ENCODE measurements at regions not wholly inside any gene's neighbourhood (a gene's known extent, or its start where the extent isn't known, plus 50 kb on each side); places are given as distances from the start of the nearest gene placed in this dataset.

DNA sequence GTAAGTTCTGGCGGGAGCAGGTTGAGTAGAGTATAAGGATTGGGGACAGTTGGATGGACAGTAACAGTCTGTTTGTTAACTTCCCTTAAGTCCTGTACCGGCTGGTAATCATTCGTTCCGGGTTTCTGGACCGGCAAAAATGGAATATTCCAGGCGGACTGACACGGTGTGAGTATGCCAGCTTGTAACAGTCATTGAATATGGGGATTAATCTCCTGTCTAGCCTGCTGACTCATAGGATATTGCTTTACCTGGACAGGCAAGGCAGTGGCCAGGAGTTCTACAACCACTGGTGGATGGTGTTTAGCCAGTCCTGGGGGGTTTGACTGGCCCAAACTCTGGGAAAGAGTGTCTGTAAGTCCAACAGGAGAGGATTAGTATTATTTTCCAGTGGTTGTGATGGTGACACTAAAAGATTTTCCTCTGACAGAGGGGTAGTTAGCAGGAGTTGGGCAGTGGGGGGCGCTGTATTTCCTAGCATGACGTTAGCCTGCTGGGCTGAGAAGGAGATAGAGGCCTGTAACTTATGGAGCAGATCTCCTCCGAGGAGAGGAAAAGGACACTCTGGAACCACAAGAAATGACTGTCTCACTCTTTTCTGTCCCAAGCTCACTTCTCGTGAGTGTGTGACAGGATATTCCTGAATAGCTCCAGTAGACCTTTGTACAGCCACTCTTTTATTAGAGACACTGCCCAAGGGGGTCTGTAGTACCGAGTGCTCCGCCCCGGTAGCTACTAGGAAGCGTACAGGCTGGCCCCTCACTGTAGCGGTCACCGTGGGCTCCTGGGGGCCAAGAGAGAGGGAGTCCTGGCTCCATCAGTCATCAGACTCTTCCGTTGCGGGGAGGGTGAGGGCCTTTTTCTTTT, 152.2 kb downstream of the TRIM27 start:
- H3K9ac ChIP-seq (ENCODE audit: low read length in 5 of 5) = no peak overlapping the region
- no peaks in the 10 kb centered on the region for H3K36me3 ChIP-seq (ENCODE audit: control insufficient read depth in 5 of 5, insufficient read depth in 5 of 5, low read length in 5 of 5)
- H3K27me3 ChIP-seq (ENCODE audit: control insufficient read depth in 5 of 5, insufficient read depth in 4 of 5, low read length in 5 of 5) = peaks cover 59 to 93% (median 82%) of the 10 kb centered on the region in 5 donors
- no peaks in the 10 kb centered on the region for H3K4me1 ChIP-seq (ENCODE audit: control insufficient read depth in 5 of 5, insufficient read depth in 5 of 5, low read length in 5 of 5)
- no peaks in the 10 kb centered on the region for H3K9me3 ChIP-seq (ENCODE audit: control insufficient read depth in 5 of 5, low read length in 5 of 5)
- H3K27ac ChIP-seq (ENCODE audit: low read depth, low read length) = no peak overlapping the region
- H3K4me3 ChIP-seq (ENCODE audit: low read depth in 1 of 5, low read length in 5 of 5) = no peak overlapping the region

DNA sequence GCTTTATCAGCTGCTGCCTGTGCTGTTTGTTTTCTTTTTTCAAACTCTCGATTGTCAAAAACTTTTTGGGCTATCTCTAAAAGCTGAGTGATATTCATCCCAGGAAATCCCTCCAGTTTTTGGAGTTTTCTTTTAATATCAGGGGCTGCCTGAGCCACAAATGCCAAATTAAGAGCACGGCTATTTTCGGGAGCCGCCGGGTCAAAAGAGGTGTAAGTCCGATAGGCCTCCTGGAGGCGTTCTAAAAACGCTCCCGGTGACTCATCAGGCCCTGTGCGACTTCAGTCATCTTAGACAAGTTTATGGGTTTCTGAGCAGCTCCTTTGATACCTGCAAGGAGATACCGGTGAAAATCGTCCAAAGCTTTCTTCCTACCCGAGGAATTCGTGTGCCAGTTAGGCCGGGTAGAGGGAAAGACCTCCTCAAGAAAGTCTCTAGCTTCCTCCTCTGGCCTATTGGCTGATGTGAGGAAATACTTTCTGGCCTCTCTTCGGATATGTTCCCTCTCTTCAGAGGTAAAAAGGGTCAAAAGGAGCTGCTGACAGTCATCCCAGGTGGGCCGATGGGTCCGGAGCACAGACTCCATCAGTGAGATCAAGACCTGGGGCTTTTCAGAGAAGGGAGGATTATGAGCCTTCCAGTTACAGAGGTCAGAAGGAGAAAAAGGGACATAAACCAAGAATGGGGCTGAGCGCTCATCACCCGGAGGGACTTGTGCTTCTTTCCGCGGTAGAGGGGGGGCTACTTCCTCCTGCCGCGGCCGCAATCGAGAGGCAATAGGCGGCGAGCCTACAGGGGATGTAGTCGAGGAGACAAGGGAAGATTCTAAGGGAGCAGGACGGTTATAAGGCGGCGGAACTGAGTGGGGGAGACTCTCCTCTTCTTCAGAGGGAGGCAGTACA, 151.1 kb downstream of the TRIM27 start:
- H3K9ac ChIP-seq (ENCODE audit: low read length in 5 of 5) = no peak overlapping the region
- H3K4me1 ChIP-seq (ENCODE audit: control insufficient read depth in 5 of 5, insufficient read depth in 5 of 5, low read length in 5 of 5) = no peaks in the 10 kb centered on the region
- H3K27me3 ChIP-seq (ENCODE audit: control insufficient read depth in 5 of 5, insufficient read depth in 4 of 5, low read length in 5 of 5) = peaks cover 51 to 94% (median 80%) of the 10 kb centered on the region in 5 donors
- H3K36me3 ChIP-seq (ENCODE audit: control insufficient read depth in 5 of 5, insufficient read depth in 5 of 5, low read length in 5 of 5) = no peaks in the 10 kb centered on the region
- no peaks in the 10 kb centered on the region for H3K9me3 ChIP-seq (ENCODE audit: control insufficient read depth in 5 of 5, low read length in 5 of 5)
- H3K27ac ChIP-seq (ENCODE audit: low read depth, low read length) = no peak overlapping the region
- no peak overlapping the region for H3K4me3 ChIP-seq (ENCODE audit: low read depth in 1 of 5, low read length in 5 of 5)

DNA sequence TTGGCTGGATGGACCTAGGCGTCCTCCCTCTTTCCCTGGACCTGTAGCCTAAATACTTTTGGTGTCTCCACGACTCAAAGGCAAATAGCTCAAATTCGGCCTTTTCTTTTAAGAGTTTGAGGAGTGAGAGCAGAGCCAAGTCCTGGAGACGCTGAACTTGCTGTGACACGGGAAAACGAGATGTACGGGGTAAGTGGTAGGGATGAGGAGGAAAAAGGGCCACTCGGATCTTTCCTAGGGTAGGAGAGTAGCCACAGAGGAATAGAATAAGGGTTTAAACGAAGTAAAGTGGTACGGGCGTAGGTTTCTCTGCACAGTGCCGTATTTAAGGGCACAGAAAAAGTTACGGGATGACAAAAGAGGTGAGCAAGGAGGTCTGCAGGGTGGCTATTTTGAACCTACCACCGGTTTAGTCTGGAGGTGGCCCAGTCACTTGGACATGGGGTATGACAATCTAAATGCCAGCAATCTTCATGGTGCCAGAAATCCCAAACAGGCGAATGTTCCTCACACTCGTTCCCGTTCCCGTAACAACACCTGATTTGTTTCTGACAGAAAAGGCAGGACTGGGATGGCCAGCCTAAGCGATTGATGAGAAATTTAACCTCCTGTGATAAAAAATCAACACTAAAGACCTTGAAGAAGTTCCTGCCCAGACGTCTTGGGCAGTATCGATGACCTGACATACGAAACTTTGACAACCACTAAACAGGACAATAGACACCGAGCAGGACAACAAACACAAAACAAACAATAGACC, 149.3 kb downstream of the TRIM27 start:
- Histone ChIP-seq H3K4me1 (ENCODE audit: control insufficient read depth in 5 of 5, insufficient read depth in 5 of 5, low read length in 5 of 5) (no peaks in the 10 kb centered on the region), H3K27ac (ENCODE audit: low read depth, low read length) (no peak overlapping the region), H3K27me3 (ENCODE audit: control insufficient read depth in 5 of 5, insufficient read depth in 4 of 5, low read length in 5 of 5) (peaks cover 56 to 92% (median 76%) of the 10 kb centered on the region in 5 donors), H3K9me3 (ENCODE audit: control insufficient read depth in 5 of 5, low read length in 5 of 5) (no peaks in the 10 kb centered on the region), H3K36me3 (ENCODE audit: control insufficient read depth in 5 of 5, insufficient read depth in 5 of 5, low read length in 5 of 5) (no peaks in the 10 kb centered on the region), H3K9ac (ENCODE audit: low read length in 5 of 5) (no peak overlapping the region), H3K4me3 (ENCODE audit: low read depth in 1 of 5, low read length in 5 of 5) (no peak overlapping the region)

DNA sequence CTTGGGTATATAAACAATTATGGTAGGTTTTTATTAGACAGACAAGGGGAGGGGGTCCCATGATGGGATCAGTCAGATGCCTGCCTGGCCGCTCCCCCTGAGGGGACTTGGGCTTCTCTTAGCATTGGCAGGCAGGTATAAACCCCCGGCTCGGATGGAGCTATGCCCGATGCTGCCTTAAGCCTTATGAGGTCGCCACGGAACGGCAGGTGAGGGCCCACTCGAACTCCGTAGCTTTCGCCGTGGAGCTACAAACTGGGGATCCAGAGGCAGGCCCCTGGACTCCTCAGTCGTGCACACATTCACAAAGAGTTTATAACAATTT, 148.8 kb downstream of the TRIM27 start:
- H3K9me3 ChIP-seq (ENCODE audit: control insufficient read depth in 5 of 5, low read length in 5 of 5) = no peaks in the 10 kb centered on the region
- no peak overlapping the region for H3K4me3 ChIP-seq (ENCODE audit: low read depth in 1 of 5, low read length in 5 of 5)
- H3K27ac ChIP-seq (ENCODE audit: low read depth, low read length) = no peak overlapping the region
- H3K27me3 ChIP-seq (ENCODE audit: control insufficient read depth in 5 of 5, insufficient read depth in 4 of 5, low read length in 5 of 5) = peaks cover 56 to 94% (median 75%) of the 10 kb centered on the region in 5 donors
- H3K36me3 ChIP-seq (ENCODE audit: control insufficient read depth in 5 of 5, insufficient read depth in 5 of 5, low read length in 5 of 5) = no peaks in the 10 kb centered on the region
- H3K4me1 ChIP-seq (ENCODE audit: control insufficient read depth in 5 of 5, insufficient read depth in 5 of 5, low read length in 5 of 5) = no peaks in the 10 kb centered on the region
- no peak overlapping the region for H3K9ac ChIP-seq (ENCODE audit: low read length in 5 of 5)

GRCh38 chr6:28775405-28776129, 148.2 kb downstream of the TRIM27 start:
- H3K9me3 ChIP-seq (ENCODE audit: control insufficient read depth in 5 of 5, low read length in 5 of 5) = no peaks in the 10 kb centered on the region
- peaks cover 59 to 96% (median 71%) of the 10 kb centered on the region in 5 donors for H3K27me3 ChIP-seq (ENCODE audit: control insufficient read depth in 5 of 5, insufficient read depth in 4 of 5, low read length in 5 of 5)
- H3K4me3 ChIP-seq (ENCODE audit: low read depth in 1 of 5, low read length in 5 of 5) = no peak overlapping the region
- no peaks in the 10 kb centered on the region for H3K4me1 ChIP-seq (ENCODE audit: control insufficient read depth in 5 of 5, insufficient read depth in 5 of 5, low read length in 5 of 5)
- H3K36me3 ChIP-seq (ENCODE audit: control insufficient read depth in 5 of 5, insufficient read depth in 5 of 5, low read length in 5 of 5) = no peaks in the 10 kb centered on the region
- no peak overlapping the region for H3K27ac ChIP-seq (ENCODE audit: low read depth, low read length)
- no peak overlapping the region for H3K9ac ChIP-seq (ENCODE audit: low read length in 5 of 5)

- no peak overlapping the region for H3K27ac ChIP-seq (ENCODE audit: low read depth, low read length)
- no peaks in the 10 kb centered on the region for H3K4me1 ChIP-seq (ENCODE audit: control insufficient read depth in 5 of 5, insufficient read depth in 5 of 5, low read length in 5 of 5)
- no peaks in the 10 kb centered on the region for H3K36me3 ChIP-seq (ENCODE audit: control insufficient read depth in 5 of 5, insufficient read depth in 5 of 5, low read length in 5 of 5)
- H3K4me3 ChIP-seq (ENCODE audit: low read depth in 1 of 5, low read length in 5 of 5) = no peak overlapping the region
- no peaks in the 10 kb centered on the region for H3K9me3 ChIP-seq (ENCODE audit: control insufficient read depth in 5 of 5, low read length in 5 of 5)
- H3K9ac ChIP-seq (ENCODE audit: low read length in 5 of 5) = no peak overlapping the region
- H3K27me3 ChIP-seq (ENCODE audit: control insufficient read depth in 5 of 5, insufficient read depth in 4 of 5, low read length in 5 of 5) = peaks cover 51 to 92% (median 61%) of the 10 kb centered on the region in 5 donors
These were observed 147.3 kb downstream of the TRIM27 start for GRCh38 chr6:28776269-28777146.

DNA sequence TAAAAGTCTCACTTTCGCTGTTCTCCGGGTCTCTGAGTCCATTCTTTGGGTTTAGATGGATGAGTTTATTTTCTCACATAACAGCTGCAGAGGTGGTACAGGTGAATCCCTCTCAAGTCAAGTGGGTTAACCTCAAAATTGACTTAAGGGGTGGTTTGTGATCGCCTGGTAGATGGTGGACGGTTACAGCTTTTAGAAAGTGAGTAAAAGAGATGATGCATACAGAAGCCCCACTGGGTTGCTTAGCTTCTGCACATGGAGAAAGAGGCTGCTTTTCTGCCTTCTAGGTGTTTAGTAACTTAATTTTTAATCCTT, 146.7 kb downstream of the TRIM27 start:
- Histone ChIP-seq H3K36me3 (ENCODE audit: control insufficient read depth in 5 of 5, insufficient read depth in 5 of 5, low read length in 5 of 5) (no peaks in the 10 kb centered on the region), H3K27me3 (ENCODE audit: control insufficient read depth in 5 of 5, insufficient read depth in 4 of 5, low read length in 5 of 5) (peaks cover 48 to 89% (median 57%) of the 10 kb centered on the region in 5 donors), H3K27ac (ENCODE audit: low read depth, low read length) (no peak overlapping the region), H3K9me3 (ENCODE audit: control insufficient read depth in 5 of 5, low read length in 5 of 5) (no peaks in the 10 kb centered on the region), H3K4me3 (ENCODE audit: low read depth in 1 of 5, low read length in 5 of 5) (no peak overlapping the region), H3K9ac (ENCODE audit: low read length in 5 of 5) (no peak overlapping the region), H3K4me1 (ENCODE audit: control insufficient read depth in 5 of 5, insufficient read depth in 5 of 5, low read length in 5 of 5) (no peaks in the 10 kb centered on the region)

- Histone ChIP-seq H3K27me3 (ENCODE audit: control insufficient read depth in 5 of 5, insufficient read depth in 4 of 5, low read length in 5 of 5) (peaks cover 20 to 70% (median 49%) of the 10 kb centered on the region in 5 donors), H3K27ac (ENCODE audit: low read depth, low read length) (no peak overlapping the region), H3K4me1 (ENCODE audit: control insufficient read depth in 5 of 5, insufficient read depth in 5 of 5, low read length in 5 of 5) (no peaks in the 10 kb centered on the region), H3K9me3 (ENCODE audit: control insufficient read depth in 5 of 5, low read length in 5 of 5) (no peaks in the 10 kb centered on the region), H3K4me3 (ENCODE audit: low read depth in 1 of 5, low read length in 5 of 5) (no peak overlapping the region), H3K36me3 (ENCODE audit: control insufficient read depth in 5 of 5, insufficient read depth in 5 of 5, low read length in 5 of 5) (no peaks in the 10 kb centered on the region), H3K9ac (ENCODE audit: low read length in 5 of 5) (no peak overlapping the region)
These were observed 141.6 kb downstream of the TRIM27 start for GRCh38 chr6:28782113-28782673.
